ENCODE measurements at regions not wholly inside any gene's neighbourhood (a gene's known extent, or its start where the extent isn't known, plus 50 kb on each side); places are given as distances from the start of the nearest gene placed in this dataset.
A peak's percentile ranks its signal among the peaks of the same experiment; 100 is the strongest.

- no peak for DNase-seq
Observed at GRCh38 chr2:219905640-219906039, 278.2 kb downstream of the SLC4A3 start.

- no peak for DNase-seq
Observed at GRCh38 chr2:219906114-219907010, 278.9 kb downstream of the SLC4A3 start.

- peak; percentile 29 for DNase-seq
Observed at GRCh38 chr2:219907011-219907365, 279.6 kb downstream of the SLC4A3 start.

GRCh38 chr2:219908538-219908937 lies 281.1 kb downstream of the SLC4A3 start:
- DNase-seq = no peak

GRCh38 chr2:219911541-219911940 lies 284.1 kb downstream of the SLC4A3 start:
- DNase-seq = no peak

GRCh38 chr2:219912491-219912921 lies 285.1 kb downstream of the SLC4A3 start:
- no peak for DNase-seq

- no peak for DNase-seq
Observed at GRCh38 chr2:219914577-219914976, 287.1 kb downstream of the SLC4A3 start.

GRCh38 chr2:219916281-219916680 lies 288.9 kb downstream of the SLC4A3 start:
- DNase-seq = no peak

GRCh38 chr2:219916726-219917440 lies 289.5 kb downstream of the SLC4A3 start:
- DNase-seq = no peak

GRCh38 chr2:219918254-219918653 lies 290.8 kb downstream of the SLC4A3 start:
- DNase-seq = no peak

- DNase-seq = no peak
Observed at GRCh38 chr2:219918944-219919343, 291.5 kb downstream of the SLC4A3 start.

- DNase-seq = no peak
Observed at GRCh38 chr2:219919506-219919905, 292.1 kb downstream of the SLC4A3 start.

GRCh38 chr2:219929835-219930234 lies 302.4 kb downstream of the SLC4A3 start:
- DNase-seq = no peak

- DNase-seq = no peak
Observed at GRCh38 chr2:219939647-219940046, 312.2 kb downstream of the SLC4A3 start.

- no peak for DNase-seq
Observed at GRCh38 chr2:219944866-219945265, 317.4 kb downstream of the SLC4A3 start.

- no peak for DNase-seq
Observed at GRCh38 chr2:219946021-219946420, 318.6 kb downstream of the SLC4A3 start.

GRCh38 chr2:219946529-219946928 lies 319.1 kb downstream of the SLC4A3 start:
- no peak for DNase-seq

GRCh38 chr2:219947575-219947974 lies 320.1 kb downstream of the SLC4A3 start:
- DNase-seq = no peak

GRCh38 chr2:219949053-219949452 lies 321.6 kb downstream of the SLC4A3 start:
- no peak for DNase-seq

- DNase-seq = no peak
Observed at GRCh38 chr2:219951099-219951498, 323.7 kb downstream of the SLC4A3 start.

- no peak for DNase-seq
Observed at GRCh38 chr2:219954331-219954730, 326.9 kb downstream of the SLC4A3 start.

- DNase-seq = no peak
Observed at GRCh38 chr2:219957820-219958219, 330.4 kb downstream of the SLC4A3 start.

GRCh38 chr2:219958941-219959340 lies 331.5 kb downstream of the SLC4A3 start:
- no peak for DNase-seq

GRCh38 chr2:219959471-219959870 lies 332.0 kb downstream of the SLC4A3 start:
- DNase-seq = no peak

All from NCI-H2107 (cell line).